ENCODE measurements at regions not wholly inside any gene's neighbourhood (a gene's known extent, or its start where the extent isn't known, plus 50 kb on each side); places are given as distances from the start of the nearest gene placed in this dataset.

GRCh38 chr2:8043295-8043694 lies 638.6 kb upstream of the ID2 start:
- no peak overlapping the region for H3K27ac ChIP-seq
- DNase-seq (ENCODE audit: low read depth in 1 of 2, low spot score in 1 of 2), result no peak
- H3K27me3 ChIP-seq, result no peaks in the 10 kb centered on the region
- H3K36me3 ChIP-seq, result no peaks in the 10 kb centered on the region
- H3K4me3 ChIP-seq, result no peak overlapping the region
- no peaks in the 10 kb centered on the region for H3K4me1 ChIP-seq (ENCODE audit: low read depth)
- TF ChIP-seq CTCF (IDR thresholded peaks at IDR 0.05; ENCODE audit: low read depth, low read length), result no peak
- H3K9me3 ChIP-seq (ENCODE audit: low read depth), result no peaks in the 10 kb centered on the region

DNA sequence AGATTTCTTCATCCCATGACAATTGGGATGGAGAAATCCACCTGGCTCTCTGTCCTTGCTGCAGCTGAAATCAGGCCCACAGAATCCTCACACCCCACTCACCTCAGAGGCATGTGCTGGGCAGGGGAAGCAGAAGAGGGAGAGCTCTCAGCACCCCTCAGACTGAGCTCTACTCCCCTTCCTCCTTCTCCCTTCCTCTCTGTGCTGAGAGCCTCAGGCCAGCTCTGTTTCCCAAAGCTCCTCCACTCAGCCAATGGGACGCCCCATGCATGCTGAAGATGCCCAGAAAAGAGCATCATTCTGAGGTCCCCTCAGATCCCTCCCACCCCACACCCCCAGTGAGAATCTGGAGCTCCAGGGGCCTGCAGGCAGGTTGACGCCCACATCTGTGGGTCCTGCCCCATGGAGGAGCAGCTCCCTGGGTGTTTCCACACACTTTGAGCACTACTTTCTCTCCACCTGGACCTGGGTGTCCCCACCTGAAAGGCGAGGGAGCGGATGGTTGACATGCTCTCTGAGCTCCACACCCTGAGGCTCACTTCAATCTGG lies 637.7 kb upstream of the ID2 start:
- DNase-seq (ENCODE audit: low read depth in 1 of 2, low spot score in 1 of 2), result no peak
- Histone ChIP-seq H3K4me3 (no peak overlapping the region), H3K4me1 (ENCODE audit: low read depth) (no peaks in the 10 kb centered on the region), H3K9me3 (ENCODE audit: low read depth) (no peaks in the 10 kb centered on the region), H3K36me3 (no peaks in the 10 kb centered on the region), H3K27me3 (no peaks in the 10 kb centered on the region), H3K27ac (no peak overlapping the region)
- no peak for TF ChIP-seq CTCF (IDR thresholded peaks at IDR 0.05; ENCODE audit: low read depth, low read length)

DNA sequence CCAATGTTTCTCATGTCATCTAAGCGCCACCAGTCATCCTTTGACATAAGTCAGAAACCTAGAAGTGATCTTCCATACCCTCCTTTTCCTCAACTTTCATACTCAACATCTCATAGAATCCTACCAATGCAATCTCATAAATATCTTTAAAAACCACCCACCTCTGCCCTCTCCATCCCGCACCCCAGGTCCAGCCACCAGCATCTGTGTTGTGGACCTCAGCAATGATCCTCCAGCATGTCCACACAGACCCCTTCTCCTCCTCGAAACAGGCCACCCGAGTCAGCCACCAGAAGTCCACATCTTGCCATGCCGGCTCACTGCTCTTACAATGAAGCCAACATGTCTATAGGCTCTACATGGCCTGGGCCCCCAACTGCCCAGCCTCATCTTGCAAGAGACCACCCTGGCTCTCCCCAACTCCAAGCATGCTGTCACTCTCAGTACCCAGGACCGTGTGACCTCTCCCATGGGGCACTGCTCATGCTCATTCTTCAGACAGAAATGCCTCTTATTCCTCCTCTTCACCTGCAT lies 636.7 kb upstream of the ID2 start:
- Histone ChIP-seq H3K9me3 (ENCODE audit: low read depth) (no peaks in the 10 kb centered on the region), H3K27ac (no peak overlapping the region), H3K4me1 (ENCODE audit: low read depth) (no peaks in the 10 kb centered on the region), H3K27me3 (no peaks in the 10 kb centered on the region), H3K36me3 (no peaks in the 10 kb centered on the region), H3K4me3 (no peak overlapping the region)
- no peak for DNase-seq (ENCODE audit: low read depth in 1 of 2, low spot score in 1 of 2)
- no peak for TF ChIP-seq CTCF (IDR thresholded peaks at IDR 0.05; ENCODE audit: low read depth, low read length)

DNA sequence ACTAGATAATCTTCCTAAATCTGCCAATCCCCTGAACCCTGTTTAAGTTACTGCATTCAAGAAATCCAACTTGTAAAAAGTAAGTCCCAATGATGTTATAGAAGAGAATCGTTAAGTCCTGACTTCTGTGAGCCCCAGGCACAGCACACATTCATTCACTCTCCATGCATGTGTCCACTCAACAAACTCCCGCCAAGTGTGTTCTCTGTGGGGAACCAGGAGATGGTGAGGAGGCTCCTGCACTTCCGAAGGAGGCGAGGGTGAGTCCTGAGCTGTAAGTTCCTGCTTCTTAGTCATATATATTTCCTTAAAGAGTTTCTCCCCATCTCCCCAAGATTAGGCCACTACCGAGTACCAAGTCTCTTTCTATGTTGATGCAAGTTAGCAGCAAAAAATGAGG lies 635.0 kb upstream of the ID2 start:
- no peaks in the 10 kb centered on the region for H3K27me3 ChIP-seq
- H3K27ac ChIP-seq, result no peak overlapping the region
- H3K4me1 ChIP-seq (ENCODE audit: low read depth), result no peaks in the 10 kb centered on the region
- H3K4me3 ChIP-seq, result no peak overlapping the region
- H3K36me3 ChIP-seq, result no peaks in the 10 kb centered on the region
- no peak for TF ChIP-seq CTCF (IDR thresholded peaks at IDR 0.05; ENCODE audit: low read depth, low read length)
- no peak for DNase-seq (ENCODE audit: low read depth in 1 of 2, low spot score in 1 of 2)
- H3K9me3 ChIP-seq (ENCODE audit: low read depth), result no peaks in the 10 kb centered on the region

DNA sequence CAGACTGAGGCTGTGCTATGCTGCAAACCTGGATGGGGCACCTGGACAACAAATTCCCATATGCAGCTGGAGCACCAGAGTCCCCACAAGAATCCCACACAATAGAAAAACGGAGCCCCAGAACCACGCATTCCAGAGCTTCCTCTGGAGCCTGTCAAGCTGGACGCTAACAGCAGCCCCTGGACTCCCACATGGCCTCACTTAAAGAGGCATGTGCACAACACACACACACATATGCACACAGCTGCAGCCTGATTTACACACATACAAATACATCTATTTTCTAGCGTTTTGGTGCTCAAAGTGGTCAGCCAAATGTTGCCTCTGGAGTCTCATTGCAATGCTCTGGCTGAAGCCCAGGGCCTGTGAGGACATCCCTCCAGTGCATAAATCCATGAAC lies 632.7 kb upstream of the ID2 start:
- H3K4me3 ChIP-seq, result no peak overlapping the region
- no peak overlapping the region for H3K27ac ChIP-seq
- peak; percentile 8 to 15 for DNase-seq (ENCODE audit: low read depth in 1 of 2, low spot score in 1 of 2)
- no peaks in the 10 kb centered on the region for H3K9me3 ChIP-seq (ENCODE audit: low read depth)
- H3K4me1 ChIP-seq (ENCODE audit: low read depth), result no peaks in the 10 kb centered on the region
- H3K36me3 ChIP-seq, result no peaks in the 10 kb centered on the region
- TF ChIP-seq CTCF (IDR thresholded peaks at IDR 0.05; ENCODE audit: low read depth, low read length), result no peak
- no peaks in the 10 kb centered on the region for H3K27me3 ChIP-seq
